ENCODE measurements at regions not wholly inside any gene's neighbourhood (a gene's known extent, or its start where the extent isn't known, plus 50 kb on each side); places are given as distances from the start of the nearest gene placed in this dataset.

DNA sequence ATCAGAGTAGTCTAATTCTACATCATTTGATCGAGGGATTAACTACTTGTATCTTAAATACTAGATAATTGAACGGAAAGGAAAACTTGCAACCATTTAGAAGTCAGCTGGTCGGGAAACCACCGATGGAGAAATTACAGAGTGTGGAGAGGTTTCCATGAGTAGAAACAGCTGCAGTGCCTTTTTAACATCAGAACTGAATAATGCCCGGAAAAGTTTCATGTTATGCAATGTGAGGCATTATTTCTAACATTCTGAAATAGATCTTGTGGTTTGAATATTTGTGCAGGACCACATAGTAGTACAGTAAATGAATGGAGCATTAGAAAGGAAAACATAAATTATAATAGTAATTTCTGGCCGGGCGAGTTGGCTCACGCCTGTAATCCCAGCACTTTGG, 88.1 kb upstream of the RNF180 start:
- H3K79me2 ChIP-seq (replicated peaks; ENCODE audit: insufficient read depth, low read length), result no peaks in the 10 kb centered on the region
- H3K27me3 ChIP-seq (ENCODE audit: insufficient read depth, low read depth, low read length), result no peaks in the 10 kb centered on the region
- no peaks in the 10 kb centered on the region for H3K9me2 ChIP-seq (ENCODE audit: insufficient read depth, low read length)
- TF ChIP-seq EZH2 (IDR thresholded peaks at IDR 0.05; ENCODE audit: borderline replicate concordance, insufficient read depth, low read length, poor library complexity, severe bottlenecking) (no peak), RAD21 (conservative IDR thresholded peaks at IDR 0.05) (no peak), TAF1 (IDR thresholded peaks at IDR 0.05; ENCODE audit: low read depth) (no peak), POLR2AphosphoS5 (IDR thresholded peaks at IDR 0.05) (no peak), MXI1 (conservative IDR thresholded peaks at IDR 0.05; ENCODE audit: poor library complexity, severe bottlenecking) (no peak), SMC3 (conservative IDR thresholded peaks at IDR 0.05; ENCODE audit: poor library complexity) (no peak)
- TF ChIP-seq, protein P1, sequence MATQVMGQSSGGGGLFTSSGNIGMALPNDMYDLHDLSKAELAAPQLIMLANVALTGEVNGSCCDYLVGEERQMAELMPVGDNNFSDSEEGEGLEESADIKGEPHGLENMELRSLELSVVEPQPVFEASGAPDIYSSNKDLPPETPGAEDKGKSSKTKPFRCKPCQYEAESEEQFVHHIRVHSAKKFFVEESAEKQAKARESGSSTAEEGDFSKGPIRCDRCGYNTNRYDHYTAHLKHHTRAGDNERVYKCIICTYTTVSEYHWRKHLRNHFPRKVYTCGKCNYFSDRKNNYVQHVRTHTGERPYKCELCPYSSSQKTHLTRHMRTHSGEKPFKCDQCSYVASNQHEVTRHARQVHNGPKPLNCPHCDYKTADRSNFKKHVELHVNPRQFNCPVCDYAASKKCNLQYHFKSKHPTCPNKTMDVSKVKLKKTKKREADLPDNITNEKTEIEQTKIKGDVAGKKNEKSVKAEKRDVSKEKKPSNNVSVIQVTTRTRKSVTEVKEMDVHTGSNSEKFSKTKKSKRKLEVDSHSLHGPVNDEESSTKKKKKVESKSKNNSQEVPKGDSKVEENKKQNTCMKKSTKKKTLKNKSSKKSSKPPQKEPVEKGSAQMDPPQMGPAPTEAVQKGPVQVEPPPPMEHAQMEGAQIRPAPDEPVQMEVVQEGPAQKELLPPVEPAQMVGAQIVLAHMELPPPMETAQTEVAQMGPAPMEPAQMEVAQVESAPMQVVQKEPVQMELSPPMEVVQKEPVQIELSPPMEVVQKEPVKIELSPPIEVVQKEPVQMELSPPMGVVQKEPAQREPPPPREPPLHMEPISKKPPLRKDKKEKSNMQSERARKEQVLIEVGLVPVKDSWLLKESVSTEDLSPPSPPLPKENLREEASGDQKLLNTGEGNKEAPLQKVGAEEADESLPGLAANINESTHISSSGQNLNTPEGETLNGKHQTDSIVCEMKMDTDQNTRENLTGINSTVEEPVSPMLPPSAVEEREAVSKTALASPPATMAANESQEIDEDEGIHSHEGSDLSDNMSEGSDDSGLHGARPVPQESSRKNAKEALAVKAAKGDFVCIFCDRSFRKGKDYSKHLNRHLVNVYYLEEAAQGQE (IDR thresholded peaks at IDR 0.05; ENCODE audit: borderline replicate concordance), result no peak
- TF ChIP-seq, protein P2, sequence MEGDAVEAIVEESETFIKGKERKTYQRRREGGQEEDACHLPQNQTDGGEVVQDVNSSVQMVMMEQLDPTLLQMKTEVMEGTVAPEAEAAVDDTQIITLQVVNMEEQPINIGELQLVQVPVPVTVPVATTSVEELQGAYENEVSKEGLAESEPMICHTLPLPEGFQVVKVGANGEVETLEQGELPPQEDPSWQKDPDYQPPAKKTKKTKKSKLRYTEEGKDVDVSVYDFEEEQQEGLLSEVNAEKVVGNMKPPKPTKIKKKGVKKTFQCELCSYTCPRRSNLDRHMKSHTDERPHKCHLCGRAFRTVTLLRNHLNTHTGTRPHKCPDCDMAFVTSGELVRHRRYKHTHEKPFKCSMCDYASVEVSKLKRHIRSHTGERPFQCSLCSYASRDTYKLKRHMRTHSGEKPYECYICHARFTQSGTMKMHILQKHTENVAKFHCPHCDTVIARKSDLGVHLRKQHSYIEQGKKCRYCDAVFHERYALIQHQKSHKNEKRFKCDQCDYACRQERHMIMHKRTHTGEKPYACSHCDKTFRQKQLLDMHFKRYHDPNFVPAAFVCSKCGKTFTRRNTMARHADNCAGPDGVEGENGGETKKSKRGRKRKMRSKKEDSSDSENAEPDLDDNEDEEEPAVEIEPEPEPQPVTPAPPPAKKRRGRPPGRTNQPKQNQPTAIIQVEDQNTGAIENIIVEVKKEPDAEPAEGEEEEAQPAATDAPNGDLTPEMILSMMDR (IDR thresholded peaks at IDR 0.05; ENCODE audit: poor library complexity, severe bottlenecking), result no peak
- no peak overlapping the region for H3K27ac ChIP-seq (ENCODE audit: low read length)
- H3K4me3 ChIP-seq (ENCODE audit: low read length), result no peak overlapping the region
- H4K20me1 ChIP-seq (ENCODE audit: insufficient read depth), result no peaks in the 10 kb centered on the region
- H3K9me3 ChIP-seq (ENCODE audit: low read length), result no peaks in the 10 kb centered on the region
- H2AFZ ChIP-seq (ENCODE audit: low read depth, low read length), result no peak overlapping the region
- H3K4me2 ChIP-seq (ENCODE audit: low read length), result no peak overlapping the region
- no peaks in the 10 kb centered on the region for H3K36me3 ChIP-seq (ENCODE audit: insufficient read depth, low read length)
- no peaks in the 10 kb centered on the region for H3F3A ChIP-seq (ENCODE audit: insufficient read depth, low read length, poor library complexity, severe bottlenecking)
- no peak overlapping the region for H3K9ac ChIP-seq (ENCODE audit: low read length)

DNA sequence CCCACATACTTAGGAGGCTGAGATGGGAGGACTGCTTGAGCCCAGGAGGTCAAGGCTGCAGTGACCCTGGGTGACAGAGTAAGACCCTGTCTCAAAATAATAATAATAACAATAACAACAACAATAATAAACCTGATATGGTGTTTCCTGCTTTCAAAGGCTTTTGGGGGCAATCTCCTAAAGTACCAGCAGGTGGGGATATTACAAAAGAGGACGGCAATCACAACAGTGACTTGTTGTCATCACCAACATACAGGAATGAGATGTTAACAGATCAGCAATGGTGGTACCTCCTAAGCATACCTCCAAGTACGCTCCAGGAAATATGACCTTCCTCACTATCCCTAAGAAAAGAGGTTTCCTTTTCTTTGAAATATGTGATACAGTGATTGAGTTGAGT, 91.1 kb upstream of the RNF180 start:
- Histone ChIP-seq H3K4me3 (ENCODE audit: low read length) (no peak overlapping the region), H3K9me3 (ENCODE audit: low read length) (no peaks in the 10 kb centered on the region), H3K9me2 (ENCODE audit: insufficient read depth, low read length) (no peaks in the 10 kb centered on the region), H4K20me1 (ENCODE audit: insufficient read depth) (no peaks in the 10 kb centered on the region), H3K36me3 (ENCODE audit: insufficient read depth, low read length) (no peaks in the 10 kb centered on the region), H2AFZ (ENCODE audit: low read depth, low read length) (no peak overlapping the region), H3K27ac (ENCODE audit: low read length) (no peak overlapping the region), H3F3A (ENCODE audit: insufficient read depth, low read length, poor library complexity, severe bottlenecking) (no peaks in the 10 kb centered on the region), H3K4me2 (ENCODE audit: low read length) (no peak overlapping the region), H3K9ac (ENCODE audit: low read length) (no peak overlapping the region), H3K79me2 (replicated peaks; ENCODE audit: insufficient read depth, low read length) (no peaks in the 10 kb centered on the region), H3K27me3 (ENCODE audit: insufficient read depth, low read depth, low read length) (no peaks in the 10 kb centered on the region)
- no peak for TF ChIP-seq TAF1 (IDR thresholded peaks at IDR 0.05; ENCODE audit: low read depth)
- no peak for TF ChIP-seq EP300 (conservative IDR thresholded peaks at IDR 0.05; ENCODE audit: poor library complexity, severe bottlenecking)
- TF ChIP-seq, protein P2 (IDR thresholded peaks at IDR 0.05; ENCODE audit: poor library complexity, severe bottlenecking), result peak; percentile 66
- TF ChIP-seq RAD21 (conservative IDR thresholded peaks at IDR 0.05), result peak; percentile 64
- no peak for TF ChIP-seq EZH2 (IDR thresholded peaks at IDR 0.05; ENCODE audit: borderline replicate concordance, insufficient read depth, low read length, poor library complexity, severe bottlenecking)
- no peak for TF ChIP-seq POLR2AphosphoS5 (IDR thresholded peaks at IDR 0.05)
- TF ChIP-seq, protein P1 (IDR thresholded peaks at IDR 0.05; ENCODE audit: borderline replicate concordance), result no peak
- peak; percentile 69 for TF ChIP-seq SMC3 (conservative IDR thresholded peaks at IDR 0.05; ENCODE audit: poor library complexity)
- no peak for TF ChIP-seq MXI1 (conservative IDR thresholded peaks at IDR 0.05; ENCODE audit: poor library complexity, severe bottlenecking)
